ENCODE measurements at regions not wholly inside any gene's neighbourhood (a gene's known extent, or its start where the extent isn't known, plus 50 kb on each side); places are given as distances from the start of the nearest gene placed in this dataset.
A peak's percentile ranks its signal among the peaks of the same experiment; 100 is the strongest.

DNA sequence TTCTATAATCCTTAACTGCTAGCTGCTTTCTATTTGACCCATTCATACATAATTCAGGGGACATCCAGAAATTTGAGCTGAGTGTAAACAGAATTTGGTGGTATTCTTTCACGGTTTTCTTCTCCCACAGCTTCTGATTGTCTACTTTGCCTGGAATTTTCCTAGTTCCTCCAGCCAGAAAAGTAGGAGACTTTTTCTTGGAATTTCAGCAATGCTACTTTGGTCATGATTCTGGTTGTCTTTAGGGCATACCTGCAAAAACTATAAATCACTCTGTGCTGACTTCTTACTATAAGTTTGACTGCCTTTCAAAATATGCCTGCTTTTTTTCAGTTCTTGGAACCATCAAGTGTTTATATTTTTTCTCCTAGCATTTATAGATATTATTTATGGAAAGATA, 260.2 kb downstream of the TMEM38B start:
- no peaks in the 10 kb centered on the region for H3K9me2 ChIP-seq (replicated peaks; ENCODE audit: insufficient read depth, low read length)
- DNase-seq: no peak
- H3K79me2 ChIP-seq (ENCODE audit: low read length): no peaks in the 10 kb centered on the region
- H3K36me3 ChIP-seq (ENCODE audit: insufficient read depth, low read length): no peaks in the 10 kb centered on the region
- no peak overlapping the region for H3K4me2 ChIP-seq (ENCODE audit: low read depth, low read length, poor library complexity, severe bottlenecking)
- H3K4me3 ChIP-seq (ENCODE audit: low read length): no peak overlapping the region
- H2AFZ ChIP-seq (ENCODE audit: low read length): no peak overlapping the region
- H3K27ac ChIP-seq (ENCODE audit: low read length): no peak overlapping the region
- H3K9me3 ChIP-seq (ENCODE audit: low read length): no peaks in the 10 kb centered on the region
- H4K20me1 ChIP-seq (ENCODE audit: insufficient read depth, low read depth, low read length): no peaks in the 10 kb centered on the region
- H3K27me3 ChIP-seq (ENCODE audit: low read length): no peaks in the 10 kb centered on the region
- H3K9ac ChIP-seq (ENCODE audit: low read length): no peak overlapping the region
- H3K4me1 ChIP-seq (ENCODE audit: low read length): peaks cover 7% of the 10 kb centered on the region

DNA sequence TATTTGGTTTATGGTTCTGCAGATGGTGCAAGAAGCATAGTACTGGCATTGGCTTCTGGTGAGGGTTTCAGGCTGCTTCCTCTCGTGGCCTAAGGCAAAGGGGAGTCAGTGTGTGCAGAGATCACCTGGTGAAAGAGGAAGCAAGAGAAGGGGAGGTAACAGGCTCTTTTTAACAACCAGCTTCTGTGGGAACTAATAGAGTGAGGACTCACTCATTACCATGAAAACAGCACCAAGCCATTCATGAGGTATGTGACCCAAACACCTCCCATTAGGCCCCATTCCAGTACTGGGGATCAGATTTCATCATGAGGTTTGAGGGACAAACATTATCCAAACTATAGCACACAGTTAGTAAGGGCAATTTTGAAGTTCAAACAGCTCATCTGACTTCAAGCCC, 263.5 kb downstream of the TMEM38B start:
- no peaks in the 10 kb centered on the region for H3K36me3 ChIP-seq (ENCODE audit: insufficient read depth, low read length)
- no peak overlapping the region for H3K4me2 ChIP-seq (ENCODE audit: low read depth, low read length, poor library complexity, severe bottlenecking)
- H3K4me3 ChIP-seq (ENCODE audit: low read length): no peak overlapping the region
- H3K9me3 ChIP-seq (ENCODE audit: low read length): no peaks in the 10 kb centered on the region
- peak; percentile 64 for DNase-seq
- H4K20me1 ChIP-seq (ENCODE audit: insufficient read depth, low read depth, low read length): no peaks in the 10 kb centered on the region
- H3K9me2 ChIP-seq (replicated peaks; ENCODE audit: insufficient read depth, low read length): no peaks in the 10 kb centered on the region
- no peak overlapping the region for H2AFZ ChIP-seq (ENCODE audit: low read length)
- H3K79me2 ChIP-seq (ENCODE audit: low read length): no peaks in the 10 kb centered on the region
- H3K27ac ChIP-seq (ENCODE audit: low read length): no peak overlapping the region
- H3K27me3 ChIP-seq (ENCODE audit: low read length): no peaks in the 10 kb centered on the region
- peaks cover 7% of the 10 kb centered on the region for H3K4me1 ChIP-seq (ENCODE audit: low read length)
- no peak overlapping the region for H3K9ac ChIP-seq (ENCODE audit: low read length)

DNA sequence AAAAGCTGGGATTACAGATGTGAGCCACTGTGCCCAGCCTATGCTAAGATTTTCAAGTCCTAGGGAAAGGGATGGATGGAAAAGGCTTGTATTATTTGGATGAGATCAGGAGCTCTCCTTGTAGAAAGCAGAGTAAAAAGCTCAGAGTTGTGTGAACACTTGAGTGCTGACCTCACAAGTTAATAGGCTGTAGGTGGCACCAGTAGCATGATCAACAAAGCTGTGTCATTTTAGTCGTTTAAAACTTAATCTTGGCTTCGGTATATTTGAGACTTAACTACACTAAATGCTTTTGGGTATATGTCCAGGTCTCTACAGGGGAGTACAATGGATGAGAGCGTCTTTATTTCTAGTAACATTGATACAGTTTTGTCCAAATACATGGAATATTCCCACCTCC, 264.2 kb downstream of the TMEM38B start:
- no peak overlapping the region for H3K4me2 ChIP-seq (ENCODE audit: low read depth, low read length, poor library complexity, severe bottlenecking)
- no peaks in the 10 kb centered on the region for H4K20me1 ChIP-seq (ENCODE audit: insufficient read depth, low read depth, low read length)
- H3K4me1 ChIP-seq (ENCODE audit: low read length): peaks cover 7% of the 10 kb centered on the region
- no peaks in the 10 kb centered on the region for H3K9me3 ChIP-seq (ENCODE audit: low read length)
- H3K36me3 ChIP-seq (ENCODE audit: insufficient read depth, low read length): no peaks in the 10 kb centered on the region
- H3K79me2 ChIP-seq (ENCODE audit: low read length): no peaks in the 10 kb centered on the region
- no peak overlapping the region for H2AFZ ChIP-seq (ENCODE audit: low read length)
- no peaks in the 10 kb centered on the region for H3K9me2 ChIP-seq (replicated peaks; ENCODE audit: insufficient read depth, low read length)
- no peak overlapping the region for H3K4me3 ChIP-seq (ENCODE audit: low read length)
- no peak overlapping the region for H3K27ac ChIP-seq (ENCODE audit: low read length)
- H3K27me3 ChIP-seq (ENCODE audit: low read length): no peaks in the 10 kb centered on the region
- no peak overlapping the region for H3K9ac ChIP-seq (ENCODE audit: low read length)
- no peak for DNase-seq

- DNase-seq: no peak
- Histone ChIP-seq H3K9ac (ENCODE audit: low read length) (no peak overlapping the region), H3K27ac (ENCODE audit: low read length) (no peak overlapping the region), H3K4me2 (ENCODE audit: low read depth, low read length, poor library complexity, severe bottlenecking) (no peak overlapping the region), H3K27me3 (ENCODE audit: low read length) (no peaks in the 10 kb centered on the region), H3K9me2 (replicated peaks; ENCODE audit: insufficient read depth, low read length) (no peaks in the 10 kb centered on the region), H2AFZ (ENCODE audit: low read length) (no peak overlapping the region), H3K9me3 (ENCODE audit: low read length) (no peaks in the 10 kb centered on the region), H4K20me1 (ENCODE audit: insufficient read depth, low read depth, low read length) (no peaks in the 10 kb centered on the region), H3K36me3 (ENCODE audit: insufficient read depth, low read length) (no peaks in the 10 kb centered on the region), H3K79me2 (ENCODE audit: low read length) (no peaks in the 10 kb centered on the region), H3K4me1 (ENCODE audit: low read length) (peaks cover 7% of the 10 kb centered on the region), H3K4me3 (ENCODE audit: low read length) (no peak overlapping the region)
Measured at GRCh38 chr9:105959531-105959930, 265.2 kb downstream of the TMEM38B start.

DNA sequence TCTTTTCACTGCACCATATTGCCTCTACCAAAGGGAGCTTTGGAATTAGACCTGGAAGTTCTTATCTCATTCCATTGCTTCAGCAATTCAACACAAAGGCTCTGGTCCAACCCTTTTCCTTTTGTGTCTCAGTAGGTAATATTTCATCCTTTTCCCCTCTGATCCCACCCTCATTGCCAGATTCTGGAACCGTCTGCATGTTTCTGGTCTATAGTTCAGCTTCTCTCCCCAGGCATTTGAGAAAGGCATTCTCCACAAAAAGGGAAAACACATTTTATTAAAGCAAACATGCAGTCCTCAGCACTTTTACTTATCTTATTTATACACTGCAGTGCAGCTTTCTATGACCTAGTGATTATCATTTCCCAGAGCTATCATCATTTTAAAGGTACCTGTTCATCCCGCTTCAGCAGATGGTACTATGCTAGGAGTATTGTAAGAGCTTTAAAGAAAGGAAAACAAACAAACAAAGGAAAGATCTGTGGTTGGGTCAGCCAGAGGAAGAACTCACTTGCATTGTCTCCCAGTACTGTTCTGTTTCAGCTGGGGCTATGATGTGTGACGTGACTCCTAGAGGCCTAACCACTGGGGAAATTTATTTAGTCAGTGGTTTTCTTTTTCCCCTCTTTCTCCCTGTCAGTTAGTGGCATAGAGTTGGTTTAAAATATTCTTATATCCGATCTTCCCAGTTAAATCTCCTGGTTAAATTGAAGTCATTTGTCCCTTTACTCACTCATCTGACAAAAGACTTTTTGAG, 269.2 kb downstream of the TMEM38B start:
- no peak overlapping the region for H3K9ac ChIP-seq (ENCODE audit: low read length)
- H3K79me2 ChIP-seq (ENCODE audit: low read length): no peaks in the 10 kb centered on the region

DNA sequence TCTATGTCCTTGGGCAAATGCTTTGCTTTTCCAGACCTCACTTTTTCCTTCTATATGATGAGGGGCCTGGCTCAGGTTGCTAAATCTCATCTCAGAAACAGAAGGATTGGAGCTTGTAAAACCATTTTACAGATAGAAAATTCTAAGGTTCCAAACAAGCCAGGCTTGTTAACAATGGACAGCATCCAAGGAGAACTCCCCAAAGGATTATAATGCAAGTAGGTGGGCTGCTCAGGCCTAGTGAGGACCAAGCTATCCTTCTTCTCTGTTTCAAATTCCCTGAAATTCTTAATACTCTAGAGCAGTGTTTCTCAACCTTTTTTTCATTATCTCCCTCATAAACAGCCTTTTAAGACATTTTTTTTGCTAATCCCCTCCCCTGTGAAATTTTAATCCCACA, 269.8 kb downstream of the TMEM38B start:
- Histone ChIP-seq H3K36me3 (ENCODE audit: insufficient read depth, low read length) (no peaks in the 10 kb centered on the region), H3K9ac (ENCODE audit: low read length) (no peak overlapping the region), H3K4me1 (ENCODE audit: low read length) (peaks cover 26% of the 10 kb centered on the region), H3K4me2 (ENCODE audit: low read depth, low read length, poor library complexity, severe bottlenecking) (no peak overlapping the region), H3K9me3 (ENCODE audit: low read length) (no peaks in the 10 kb centered on the region), H4K20me1 (ENCODE audit: insufficient read depth, low read depth, low read length) (no peaks in the 10 kb centered on the region), H2AFZ (ENCODE audit: low read length) (no peak overlapping the region), H3K4me3 (ENCODE audit: low read length) (no peak overlapping the region), H3K27ac (ENCODE audit: low read length) (no peak overlapping the region), H3K27me3 (ENCODE audit: low read length) (no peaks in the 10 kb centered on the region), H3K79me2 (ENCODE audit: low read length) (no peaks in the 10 kb centered on the region), H3K9me2 (replicated peaks; ENCODE audit: insufficient read depth, low read length) (no peaks in the 10 kb centered on the region)
- no peak for DNase-seq

More for the DNA sequence above, 269.2 kb downstream of the TMEM38B start:
- H3K9me2 ChIP-seq (replicated peaks; ENCODE audit: insufficient read depth, low read length): no peaks in the 10 kb centered on the region
- no peaks in the 10 kb centered on the region for H3K27me3 ChIP-seq (ENCODE audit: low read length)
- H3K9me3 ChIP-seq (ENCODE audit: low read length): no peaks in the 10 kb centered on the region
- H3K4me1 ChIP-seq (ENCODE audit: low read length): peaks cover 19% of the 10 kb centered on the region
- no peaks in the 10 kb centered on the region for H3K36me3 ChIP-seq (ENCODE audit: insufficient read depth, low read length)
- H3K4me3 ChIP-seq (ENCODE audit: low read length): no peak overlapping the region
- no peaks in the 10 kb centered on the region for H4K20me1 ChIP-seq (ENCODE audit: insufficient read depth, low read depth, low read length)
- no peak for DNase-seq
- H3K27ac ChIP-seq (ENCODE audit: low read length): no peak overlapping the region
- H2AFZ ChIP-seq (ENCODE audit: low read length): no peak overlapping the region
- no peak overlapping the region for H3K4me2 ChIP-seq (ENCODE audit: low read depth, low read length, poor library complexity, severe bottlenecking)

DNA sequence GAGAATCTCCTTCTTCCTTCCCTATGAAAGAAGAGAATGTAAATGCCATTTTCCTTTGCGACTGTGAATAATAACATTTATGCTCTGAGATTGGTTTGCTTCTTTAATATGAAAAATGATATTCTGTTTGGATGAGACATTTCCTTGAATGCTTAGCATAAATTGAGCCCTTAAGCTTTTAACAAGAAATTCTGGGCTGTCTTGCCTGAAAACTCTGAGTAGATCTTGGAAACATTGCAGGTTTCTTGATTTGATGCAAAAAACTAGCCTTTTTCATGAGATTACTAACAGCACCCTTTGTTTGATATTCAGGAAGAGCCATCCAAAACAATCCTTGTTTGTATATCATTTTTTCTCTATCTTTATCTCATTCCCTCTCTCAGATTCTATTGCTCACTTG, 272.5 kb downstream of the TMEM38B start:
- Histone ChIP-seq H3K9me3 (ENCODE audit: low read length) (no peaks in the 10 kb centered on the region), H3K27me3 (ENCODE audit: low read length) (no peaks in the 10 kb centered on the region), H4K20me1 (ENCODE audit: insufficient read depth, low read depth, low read length) (no peaks in the 10 kb centered on the region), H3K36me3 (ENCODE audit: insufficient read depth, low read length) (no peaks in the 10 kb centered on the region), H3K4me3 (ENCODE audit: low read length) (no peak overlapping the region), H3K9me2 (replicated peaks; ENCODE audit: insufficient read depth, low read length) (no peaks in the 10 kb centered on the region), H2AFZ (ENCODE audit: low read length) (no peak overlapping the region), H3K4me1 (ENCODE audit: low read length) (peaks cover 40% of the 10 kb centered on the region), H3K4me2 (ENCODE audit: low read depth, low read length, poor library complexity, severe bottlenecking) (no peak overlapping the region), H3K9ac (ENCODE audit: low read length) (no peak overlapping the region), H3K27ac (ENCODE audit: low read length) (no peak overlapping the region), H3K79me2 (ENCODE audit: low read length) (no peaks in the 10 kb centered on the region)
- DNase-seq: no peak

DNA sequence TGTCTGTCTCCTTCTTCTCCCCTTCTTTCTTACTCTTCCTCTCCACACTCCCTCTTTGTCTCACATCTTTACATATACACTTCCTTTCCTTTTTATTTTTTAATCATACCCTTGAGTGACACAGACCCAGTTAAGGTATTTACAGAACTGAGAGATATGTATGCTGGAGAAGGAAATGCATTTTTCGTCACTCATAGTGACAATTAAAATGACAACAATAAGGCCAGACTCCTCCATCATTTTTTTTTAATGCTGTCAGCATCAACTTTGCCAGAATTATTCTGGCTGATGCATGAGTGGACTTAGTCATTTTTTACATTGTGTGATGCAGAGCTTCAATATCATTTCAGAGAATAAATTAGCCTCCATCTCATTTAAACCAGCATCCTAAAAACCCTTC, 272.9 kb downstream of the TMEM38B start:
- H3K27me3 ChIP-seq (ENCODE audit: low read length): no peaks in the 10 kb centered on the region
- peak overlapping the region; percentile 77; the same call in 1 of the 2 replicates for H3K27ac ChIP-seq (ENCODE audit: low read length)
- no peak for DNase-seq
- no peak overlapping the region for H3K4me3 ChIP-seq (ENCODE audit: low read length)
- no peaks in the 10 kb centered on the region for H3K9me2 ChIP-seq (replicated peaks; ENCODE audit: insufficient read depth, low read length)
- H3K36me3 ChIP-seq (ENCODE audit: insufficient read depth, low read length): no peaks in the 10 kb centered on the region
- no peaks in the 10 kb centered on the region for H3K9me3 ChIP-seq (ENCODE audit: low read length)
- peaks cover 45% of the 10 kb centered on the region for H3K4me1 ChIP-seq (ENCODE audit: low read length)
- H3K79me2 ChIP-seq (ENCODE audit: low read length): no peaks in the 10 kb centered on the region
- H3K9ac ChIP-seq (ENCODE audit: low read length): no peak overlapping the region
- no peak overlapping the region for H2AFZ ChIP-seq (ENCODE audit: low read length)
- no peaks in the 10 kb centered on the region for H4K20me1 ChIP-seq (ENCODE audit: insufficient read depth, low read depth, low read length)
- peak overlapping the region; percentile 67 for H3K4me2 ChIP-seq (ENCODE audit: low read depth, low read length, poor library complexity, severe bottlenecking)

All from Karpas-422 (cell line).